Endothelial cell of umbilical vein (primary cell): ENCODE measurements at regions not wholly inside any gene's neighbourhood (a gene's known extent, or its start where the extent isn't known, plus 50 kb on each side); places are given as distances from the start of the nearest gene placed in this dataset.

ENCODE experiments used
- BruUV-seq: library from RNA; stranded (reverse); fragments of 400-500 nt; replicated peaks from 2 replicates; lab custom pipeline; 2021; lab: Mats Ljungman, UMichigan
- CTCF ChIA-PET: fragments of 300-600, 350-600 bp; sonication (Branson Sonifier 250); formaldehyde crosslinking; loops from one replicate; lab custom pipeline; 2021; ENCODE audit warnings: antibody characterized with exemption, inconsistent platforms; lab: Charles Lee
- POLR2A ChIA-PET: fragments of 300-600, 350-600 bp; sonication (Branson Sonifier 250); formaldehyde crosslinking; loops from one replicate; lab custom pipeline; 2021; ENCODE audit warnings: antibody characterized with exemption, inconsistent platforms; lab: Charles Lee
- DNase-seq: peaks from one replicate; pipeline ENCODE4 v3.0.0-alpha.2; 2011; ENCODE audit warnings: low read depth, low spot score
- FAIRE-seq: peaks from 2 replicates; lab custom pipeline; 2011; peaks lifted over from hg19 to GRCh38; lab: Jason Lieb, UNC
- H2AFZ ChIP-seq: 2 replicates; pipeline ENCODE4 v1.6.0; 2012; ENCODE audit warnings: low read depth, low read length, control low read depth, inconsistent platforms
- H3K27ac ChIP-seq: 2 replicates; pipeline ENCODE4 v1.5.1; 2011; ENCODE audit warnings: low read depth, mild to moderate bottlenecking, control low read depth, low read length, moderate library complexity; ENCODE audit not compliant: insufficient read depth
- H3K27me3 ChIP-seq, 2 experiments: 2 replicates each; pipeline versions ENCODE4 v1.6.0 to v1.6.1; 2011; ENCODE audit warnings: low read length in 2 of 2, mixed read lengths in 1 of 2; ENCODE audit not compliant: control insufficient read depth in 2 of 2, insufficient read depth in 2 of 2
- H3K36me3 ChIP-seq, 2 experiments: 2 replicates in 1 of 2; 3 replicates in 1 of 2; pipeline ENCODE4 v1.5.1; 2011; ENCODE audit warnings: low read length in 2 of 2, mild to moderate bottlenecking in 1 of 2, moderate library complexity in 1 of 2; ENCODE audit not compliant: control insufficient read depth in 2 of 2, insufficient read depth in 2 of 2; ENCODE audit errors: extremely low read depth in 1 of 2
- H3K4me1 ChIP-seq: 3 replicates; pipeline ENCODE4 v1.5.1; 2011; ENCODE audit warnings: mild to moderate bottlenecking, low read length; ENCODE audit not compliant: control insufficient read depth, insufficient read depth; ENCODE audit errors: extremely low read depth
- H3K4me2 ChIP-seq: 2 replicates; pipeline ENCODE4 v1.6.1; 2011; ENCODE audit warnings: low read length, control low read depth, mixed read lengths; ENCODE audit not compliant: insufficient read depth
- H3K4me3 ChIP-seq, 3 experiments: fragments of 200-600 bp in 1 of 3; sonication (generic), shearing (Covaris generic) in 1 of 3; replicated peaks in 1 of 3; 2 replicates each; pipeline ENCODE4 v1.5.1; 2011 to 2016; ENCODE audit warnings: control low read depth in 3 of 3, low read length in 3 of 3, mild to moderate bottlenecking in 2 of 3, inconsistent platforms in 1 of 3, low read depth in 1 of 3, moderate library complexity in 1 of 3; ENCODE audit not compliant: insufficient read depth in 1 of 3
- H3K79me2 ChIP-seq: 2 replicates; pipeline ENCODE4 v1.6.0; 2012; ENCODE audit warnings: low read length, inconsistent platforms; ENCODE audit not compliant: control insufficient read depth, insufficient read depth
- H3K9ac ChIP-seq: replicated peaks from 2 replicates; pipeline ENCODE3; 2011; ENCODE audit warnings: low read length, control low read depth; ENCODE audit not compliant: insufficient read depth; ENCODE audit errors: extremely low read depth
- H3K9me1 ChIP-seq: replicated peaks from 3 replicates; pipeline ENCODE4 v1.6.0; 2011; ENCODE audit warnings: mild to moderate bottlenecking, low read length; ENCODE audit not compliant: control insufficient read depth, insufficient read depth; ENCODE audit errors: extremely low read depth
- H3K9me3 ChIP-seq: replicated peaks from 2 replicates; pipeline ENCODE4 v1.5.1; 2012; ENCODE audit warnings: low read length, inconsistent platforms; ENCODE audit not compliant: control insufficient read depth, insufficient read depth
- H4K20me1 ChIP-seq: replicated peaks from 2 replicates; pipeline ENCODE3; 2011; ENCODE audit warnings: mild to moderate bottlenecking, low read length; ENCODE audit not compliant: control insufficient read depth, insufficient read depth; ENCODE audit errors: extremely low read depth
- EZH2 ChIP-seq: IDR thresholded peaks from 2 replicates; pipeline ENCODE4 v1.6.1; 2012; ENCODE audit warnings: borderline replicate concordance, low read depth, mild to moderate bottlenecking, moderate library complexity, low read length, inconsistent platforms; ENCODE audit not compliant: severe bottlenecking
- FOS ChIP-seq: IDR thresholded peaks from 2 replicates; pipeline ENCODE4 v1.6.1; 2011; ENCODE audit warnings: mild to moderate bottlenecking, low read length, moderate library complexity, borderline replicate concordance; ENCODE audit not compliant: insufficient read depth
- GATA2 ChIP-seq: IDR thresholded peaks from 2 replicates; pipeline ENCODE4 v1.7.0; 2011; ENCODE audit warnings: low read depth, mild to moderate bottlenecking, moderate library complexity, mixed read lengths, low read length; ENCODE audit not compliant: insufficient read length, insufficient read depth
- JUN ChIP-seq: IDR thresholded peaks from 2 replicates; pipeline ENCODE4 v1.6.1; 2011; ENCODE audit warnings: borderline replicate concordance, low read depth; ENCODE audit not compliant: insufficient read length, insufficient read depth
- MAX ChIP-seq: IDR thresholded peaks from 2 replicates; pipeline ENCODE4 v1.6.1; 2011; ENCODE audit not compliant: insufficient read depth, insufficient read length
- MYC ChIP-seq: IDR thresholded peaks from one replicate; pipeline ENCODE4 v1.6.1; 2011; ENCODE audit warnings: mild to moderate bottlenecking, low read depth, low read length
- POLR2A ChIP-seq: IDR thresholded peaks from 2 replicates; pipeline ENCODE4 v1.6.1; 2012; ENCODE audit warnings: low read depth, mild to moderate bottlenecking, control low read depth, low read length
- POLR2AphosphoS5 ChIP-seq: IDR thresholded peaks from 2 replicates; pipeline ENCODE4 v1.6.1; 2012; ENCODE audit warnings: low read depth, mild to moderate bottlenecking, control low read depth, low read length, moderate library complexity; ENCODE audit not compliant: insufficient read depth
- dilution Hi-C: fragments of 300-500 bp; cut with MboI; formaldehyde crosslinking; loops from one replicate; pipeline ENCODE4 v1.15.0; 2019; ENCODE audit warnings: low sequenced_read_pairs; ENCODE audit not compliant: extremely low pct_ligation_motif_present
- intact Hi-C: fragments of 100-400 bp; cut with micrococcal nuclease; formaldehyde crosslinking; loops from one replicate; pipeline ENCODE4 v1.10.0; 2022
- TF ChIP-seq, protein P1 (sequence below), 2 donors: IDR thresholded peaks; 1 replicate in 1 of 2; 2 replicates in 1 of 2; pipeline ENCODE4 v1.5.1; 2011; ENCODE audit warnings: low read length in 2 of 2, mild to moderate bottlenecking in 2 of 2, moderate library complexity in 2 of 2, control low read depth in 1 of 2, inconsistent platforms in 1 of 2, low read depth in 1 of 2; ENCODE audit not compliant: insufficient read depth in 1 of 2; ENCODE audit errors: extremely low read depth in 1 of 2

GRCh38 chr3:194971965-194972364 lies 286.3 kb downstream of the FAM43A start:
- no peak overlapping the region for H3K4me3 ChIP-seq
- FAIRE-seq (no peak), DNase-seq (no peak)
- H3K9ac ChIP-seq = no peak overlapping the region
- BruUV-seq = no TSS peak
- no peak overlapping the region for H3K4me2 ChIP-seq
- H3K27me3 ChIP-seq = no peaks in the 10 kb centered on the region
- ChIA-PET CTCF (interaction anchor here (0.9 to 1.6 kb wide), 3 partner anchors 13 to 289 kb away, joined by 3 to 4 read pairs (median 3); no protein-coding TSS in a partner anchor), POLR2A (no interaction called here)
- H3K9me1 ChIP-seq = no peaks in the 10 kb centered on the region
- no peak overlapping the region for H3K27ac ChIP-seq
- no peaks in the 10 kb centered on the region for H3K36me3 ChIP-seq
- H3K4me1 ChIP-seq = no peaks in the 10 kb centered on the region
- H3K79me2 ChIP-seq = no peaks in the 10 kb centered on the region
- intact Hi-C loops (no loop called here), dilution Hi-C loops (no loop called here)
- TF ChIP-seq MAX (no peak), POLR2A (no peak), EZH2 (no peak), GATA2 (no peak), FOS (no peak), POLR2AphosphoS5 (no peak), JUN (no peak), MYC (no peak)
- TF ChIP-seq, protein P1, sequence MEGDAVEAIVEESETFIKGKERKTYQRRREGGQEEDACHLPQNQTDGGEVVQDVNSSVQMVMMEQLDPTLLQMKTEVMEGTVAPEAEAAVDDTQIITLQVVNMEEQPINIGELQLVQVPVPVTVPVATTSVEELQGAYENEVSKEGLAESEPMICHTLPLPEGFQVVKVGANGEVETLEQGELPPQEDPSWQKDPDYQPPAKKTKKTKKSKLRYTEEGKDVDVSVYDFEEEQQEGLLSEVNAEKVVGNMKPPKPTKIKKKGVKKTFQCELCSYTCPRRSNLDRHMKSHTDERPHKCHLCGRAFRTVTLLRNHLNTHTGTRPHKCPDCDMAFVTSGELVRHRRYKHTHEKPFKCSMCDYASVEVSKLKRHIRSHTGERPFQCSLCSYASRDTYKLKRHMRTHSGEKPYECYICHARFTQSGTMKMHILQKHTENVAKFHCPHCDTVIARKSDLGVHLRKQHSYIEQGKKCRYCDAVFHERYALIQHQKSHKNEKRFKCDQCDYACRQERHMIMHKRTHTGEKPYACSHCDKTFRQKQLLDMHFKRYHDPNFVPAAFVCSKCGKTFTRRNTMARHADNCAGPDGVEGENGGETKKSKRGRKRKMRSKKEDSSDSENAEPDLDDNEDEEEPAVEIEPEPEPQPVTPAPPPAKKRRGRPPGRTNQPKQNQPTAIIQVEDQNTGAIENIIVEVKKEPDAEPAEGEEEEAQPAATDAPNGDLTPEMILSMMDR (IDR thresholded peaks at IDR 0.05; ENCODE audit: extremely low read depth in 1 of 2, insufficient read depth in 1 of 2, low read depth in 1 of 2, low read length in 2 of 2) = no peak
- H4K20me1 ChIP-seq = no peaks in the 10 kb centered on the region
- H3K9me3 ChIP-seq = no peaks in the 10 kb centered on the region
- H2AFZ ChIP-seq = no peak overlapping the region
